Spleen (tissue), 11 donors: ENCODE measurements at regions not wholly inside any gene's neighbourhood (a gene's known extent, or its start where the extent isn't known, plus 50 kb on each side); places are given as distances from the start of the nearest gene placed in this dataset.

ENCODE experiments used
- DNase-seq: peaks from one replicate; pipeline ENCODE4 v3.0.0-alpha.2; 2020
- H3K27ac ChIP-seq, 8 donors: fragments of 200-600 bp; sonication (generic) in 7 of 8; 1 replicate in 4 of 8; 2 replicates in 4 of 8; pipeline versions ENCODE4 v1.5.0 to v1.8.0; 2016 to 2021; ENCODE audit warnings: inconsistent platforms in 4 of 8, mild to moderate bottlenecking in 4 of 8, moderate library complexity in 1 of 8
- H3K27me3 ChIP-seq, 7 donors: fragments of 200-600 bp; sonication (generic) in 6 of 7; replicated peaks in 1 of 7; 1 replicate in 4 of 7; 2 replicates in 3 of 7; pipeline versions ENCODE4 v1.5.0 to v1.8.0; 2016 to 2021; ENCODE audit warnings: inconsistent platforms in 3 of 7, mild to moderate bottlenecking in 1 of 7
- H3K36me3 ChIP-seq, 6 donors: fragments of 200-600 bp; sonication (generic) in 5 of 6; 1 replicate in 4 of 6; 2 replicates in 2 of 6; pipeline versions ENCODE4 v1.5.0 to v1.8.0; 2016 to 2021; ENCODE audit warnings: inconsistent platforms in 2 of 6
- H3K4me1 ChIP-seq, 6 donors: fragments of 200-600 bp; sonication (generic) in 5 of 6; 1 replicate in 3 of 6; 2 replicates in 3 of 6; pipeline versions ENCODE4 v1.5.0 to v1.8.0; 2016 to 2021; ENCODE audit warnings: inconsistent platforms in 3 of 6
- H3K4me3 ChIP-seq, 8 donors: fragments of 200-600 bp; sonication (generic) in 7 of 8; 1 replicate in 4 of 8; 2 replicates in 4 of 8; pipeline versions ENCODE4 v1.5.0 to v1.8.0; 2016 to 2021; ENCODE audit warnings: inconsistent platforms in 4 of 8, mild to moderate bottlenecking in 4 of 8, moderate library complexity in 2 of 8
- H3K9me3 ChIP-seq, 8 donors: fragments of 200-600 bp; sonication (generic) in 7 of 8; 1 replicate in 4 of 8; 2 replicates in 4 of 8; pipeline versions ENCODE4 v1.5.0 to v1.8.0; 2016 to 2021; ENCODE audit warnings: inconsistent platforms in 4 of 8
- POLR2A ChIP-seq, 3 donors: fragments of 450-650 bp; IDR thresholded peaks; one replicate each; pipeline ENCODE4 v1.5.1; 2017; ENCODE audit warnings: antibody characterized with exemption in 3 of 3, mild to moderate bottlenecking in 1 of 3
- POLR2AphosphoS5 ChIP-seq, 3 donors: sonication (generic); formaldehyde crosslinking; IDR thresholded peaks; one replicate each; pipeline ENCODE4 v1.5.1; 2017; ENCODE audit warnings: antibody characterized with exemption in 3 of 3
- WGBS, 5 donors: extraction: QIAGEN DNeasy Blood & Tissue Kit in 3 of 5; methylation state at CpG; one replicate each; pipeline versions ENCODE4 v1.1.5 to v1.1.7; 2013 to 2018; 5-methylcytosine and 5-hydroxymethylcytosine counted together
- intact Hi-C: fragments of 100-400 bp; cut with DNase I; formaldehyde crosslinking; loops from one replicate; pipeline ENCODE4 v1.15.0; 2023; ENCODE audit warnings: low total_unique reads
- TF ChIP-seq, protein P1 (sequence below), 11 experiments: fragments of 200-600 bp in 7 of 11; fragments of 450-650 bp in 4 of 11; sonication (generic) in 4 of 11; IDR thresholded peaks in 8 of 11; conservative IDR thresholded peaks in 3 of 11; 1 replicate in 7 of 11; 2 replicates in 4 of 11; pipeline versions ENCODE4 v1.4.0 to v1.8.0; 2016 to 2021; ENCODE audit warnings: antibody characterized with exemption in 11 of 11, inconsistent platforms in 4 of 11, mild to moderate bottlenecking in 1 of 11
- donor health status: healthy with polysubstance abuse.
- donor health status: DM: no; HTN: no; CAD: no; lungs with moderate emphysema.
- donor health status: DM: no; HTN: no; CAD: no.
- donor health status: Bipolar disorder and iron deficiency.
- donor health status: healthy.
- donor health status: DM: no; HTN: no; CAD: no.
- donor health status: DM: yes; HTN: yes; CAD: no.

GRCh38 chr22:27154717-27155116 is 497.3 kb downstream of the MIAT start:
- H3K27ac ChIP-seq: peak overlapping the region in 7 of 8 donors; percentile 26 to 74 (median 67)
- no peaks in the 10 kb centered on the region for H3K36me3 ChIP-seq
- H3K4me3 ChIP-seq: no peak overlapping the region
- DNase-seq: peak; percentile 83
- peaks cover 0 to 18% (median 3%) of the 10 kb centered on the region in 8 donors for H3K9me3 ChIP-seq
- peaks cover 0 to 19% (median 8%) of the 10 kb centered on the region in 6 donors for H3K4me1 ChIP-seq
- TF ChIP-seq POLR2A (IDR thresholded peaks at IDR 0.05) (no peak), POLR2AphosphoS5 (IDR thresholded peaks at IDR 0.05) (peak; percentile 52 to 81 (median 77))
- intact Hi-C loops: no loop called here
- WGBS, 5 donors: 13 to 37% (median 16%) methylated on average over 12 of the region's 12 CpGs
- peaks cover 0 to 35% (median 0%) of the 10 kb centered on the region in 7 donors for H3K27me3 ChIP-seq

- WGBS, 5 donors: 85 to 92% (median 91%) methylated on average over 8 of the region's 8 CpGs
- H3K4me3 ChIP-seq: no peak overlapping the region
- intact Hi-C loops: no loop called here
- TF ChIP-seq POLR2AphosphoS5 (IDR thresholded peaks at IDR 0.05): no peak
- TF ChIP-seq, protein P1, sequence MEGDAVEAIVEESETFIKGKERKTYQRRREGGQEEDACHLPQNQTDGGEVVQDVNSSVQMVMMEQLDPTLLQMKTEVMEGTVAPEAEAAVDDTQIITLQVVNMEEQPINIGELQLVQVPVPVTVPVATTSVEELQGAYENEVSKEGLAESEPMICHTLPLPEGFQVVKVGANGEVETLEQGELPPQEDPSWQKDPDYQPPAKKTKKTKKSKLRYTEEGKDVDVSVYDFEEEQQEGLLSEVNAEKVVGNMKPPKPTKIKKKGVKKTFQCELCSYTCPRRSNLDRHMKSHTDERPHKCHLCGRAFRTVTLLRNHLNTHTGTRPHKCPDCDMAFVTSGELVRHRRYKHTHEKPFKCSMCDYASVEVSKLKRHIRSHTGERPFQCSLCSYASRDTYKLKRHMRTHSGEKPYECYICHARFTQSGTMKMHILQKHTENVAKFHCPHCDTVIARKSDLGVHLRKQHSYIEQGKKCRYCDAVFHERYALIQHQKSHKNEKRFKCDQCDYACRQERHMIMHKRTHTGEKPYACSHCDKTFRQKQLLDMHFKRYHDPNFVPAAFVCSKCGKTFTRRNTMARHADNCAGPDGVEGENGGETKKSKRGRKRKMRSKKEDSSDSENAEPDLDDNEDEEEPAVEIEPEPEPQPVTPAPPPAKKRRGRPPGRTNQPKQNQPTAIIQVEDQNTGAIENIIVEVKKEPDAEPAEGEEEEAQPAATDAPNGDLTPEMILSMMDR (IDR thresholded peaks at IDR 0.05 in 8 of 11, conservative IDR thresholded peaks at IDR 0.05 in 3 of 11): no peak
- no peak for TF ChIP-seq POLR2A (IDR thresholded peaks at IDR 0.05)
- H3K27ac ChIP-seq: no peak overlapping the region
- H3K36me3 ChIP-seq: no peaks in the 10 kb centered on the region
- H3K9me3 ChIP-seq: peaks cover 0 to 18% (median 3%) of the 10 kb centered on the region in 8 donors
- H3K4me1 ChIP-seq: no peaks in the 10 kb centered on the region
- peaks cover 0 to 37% (median 0%) of the 10 kb centered on the region in 7 donors for H3K27me3 ChIP-seq
- DNase-seq: no peak
These were observed 499.6 kb downstream of the MIAT start for GRCh38 chr22:27156821-27157489.

DNA sequence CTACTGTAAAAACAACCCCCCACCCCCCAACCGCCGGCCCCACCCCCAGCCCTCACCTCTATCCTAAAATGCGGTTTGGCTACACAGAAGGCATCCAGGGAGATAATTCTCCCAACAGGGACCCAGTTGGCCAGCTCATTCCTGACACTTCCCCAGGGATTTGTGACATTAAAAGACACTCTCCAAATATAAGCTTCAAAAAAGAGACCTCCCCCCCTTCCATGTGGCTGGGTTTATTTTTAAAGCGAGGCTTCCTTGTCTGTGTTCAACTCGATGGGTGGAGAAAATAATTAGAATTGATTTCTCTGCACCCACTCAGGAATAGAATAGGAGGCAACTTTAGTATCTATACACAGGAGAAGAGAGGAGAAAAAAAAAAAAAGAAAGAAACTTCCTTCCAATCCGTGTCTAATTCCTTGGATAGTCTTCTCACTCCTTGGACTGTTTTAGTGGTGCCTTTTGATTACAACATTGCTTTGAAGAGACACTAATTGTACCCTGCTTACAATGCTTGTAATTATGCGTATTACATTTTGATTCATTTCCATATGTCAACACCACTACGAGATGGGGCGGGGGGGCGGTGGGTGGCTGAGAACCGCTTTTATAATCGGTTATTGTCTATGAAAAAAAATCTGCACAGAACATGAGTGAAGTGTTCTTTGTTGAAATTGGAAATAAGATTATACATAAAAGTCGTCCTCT is 500.4 kb downstream of the MIAT start:
- no peak for DNase-seq
- no peak overlapping the region for H3K27ac ChIP-seq
- H3K27me3 ChIP-seq: peaks cover 0 to 40% (median 0%) of the 10 kb centered on the region in 7 donors
- H3K4me3 ChIP-seq: no peak overlapping the region
- no peaks in the 10 kb centered on the region for H3K4me1 ChIP-seq
- H3K36me3 ChIP-seq: no peaks in the 10 kb centered on the region
- intact Hi-C loops: no loop called here
- TF ChIP-seq POLR2A (IDR thresholded peaks at IDR 0.05) (no peak), POLR2AphosphoS5 (IDR thresholded peaks at IDR 0.05) (no peak)
- TF ChIP-seq, protein P1 (IDR thresholded peaks at IDR 0.05 in 8 of 11, conservative IDR thresholded peaks at IDR 0.05 in 3 of 11): no peak
- 76 to 86% (median 83%) methylated on average over 13 of the region's 13 CpGs for WGBS, 5 donors
- peaks cover 0 to 11% (median under 1%) of the 10 kb centered on the region in 8 donors for H3K9me3 ChIP-seq

GRCh38 chr22:27159016-27159415 is 501.6 kb downstream of the MIAT start:
- no peak for DNase-seq
- no peak overlapping the region for H3K4me3 ChIP-seq
- H3K9me3 ChIP-seq: peaks cover 0 to under 1% (median 0%) of the 10 kb centered on the region in 8 donors
- no peak overlapping the region for H3K27ac ChIP-seq
- intact Hi-C loops: no loop called here
- H3K4me1 ChIP-seq: no peaks in the 10 kb centered on the region
- H3K36me3 ChIP-seq: no peaks in the 10 kb centered on the region
- no peak for TF ChIP-seq POLR2AphosphoS5 (IDR thresholded peaks at IDR 0.05)
- no peak for TF ChIP-seq POLR2A (IDR thresholded peaks at IDR 0.05)
- TF ChIP-seq, protein P1 (IDR thresholded peaks at IDR 0.05 in 8 of 11, conservative IDR thresholded peaks at IDR 0.05 in 3 of 11): no peak
- peaks cover 0 to 41% (median 0%) of the 10 kb centered on the region in 7 donors for H3K27me3 ChIP-seq
- 84 to 87% (median 86%) methylated on average over 8 of the region's 8 CpGs for WGBS, 5 donors
